ENCODE measurements at regions not wholly inside any gene's neighbourhood (a gene's known extent, or its start where the extent isn't known, plus 50 kb on each side); places are given as distances from the start of the nearest gene placed in this dataset.

DNA sequence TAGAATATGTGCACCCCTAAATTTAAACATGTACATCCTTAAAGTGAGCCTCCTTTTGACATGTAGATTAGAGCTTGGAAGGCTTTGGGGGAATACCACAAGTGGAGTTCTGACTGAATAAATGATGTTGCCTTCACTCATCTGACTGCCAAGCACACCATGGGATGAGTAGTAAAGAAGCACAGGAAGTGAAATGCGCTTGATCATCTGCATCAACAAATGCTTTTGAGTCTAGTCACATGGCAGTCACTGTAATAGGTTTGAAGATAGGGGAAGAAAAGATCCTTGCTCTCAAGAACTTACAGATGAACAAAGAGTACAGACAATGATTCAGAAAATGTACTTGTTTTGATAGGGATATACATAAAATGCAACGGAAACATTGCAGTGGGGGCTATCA, 62.0 kb upstream of the STARD4 start:
- Mint-ChIP-seq H3K36me3 (no peaks in the 10 kb centered on the region), H3K27ac (no peak overlapping the region), H3K4me1 (no peaks in the 10 kb centered on the region), H3K27me3 (no peaks in the 10 kb centered on the region), H3K4me3 (no peak overlapping the region), H3K9me3 (no peaks in the 10 kb centered on the region)
- no peak for DNase-seq
- CTCF ChIA-PET: no interaction called here

DNA sequence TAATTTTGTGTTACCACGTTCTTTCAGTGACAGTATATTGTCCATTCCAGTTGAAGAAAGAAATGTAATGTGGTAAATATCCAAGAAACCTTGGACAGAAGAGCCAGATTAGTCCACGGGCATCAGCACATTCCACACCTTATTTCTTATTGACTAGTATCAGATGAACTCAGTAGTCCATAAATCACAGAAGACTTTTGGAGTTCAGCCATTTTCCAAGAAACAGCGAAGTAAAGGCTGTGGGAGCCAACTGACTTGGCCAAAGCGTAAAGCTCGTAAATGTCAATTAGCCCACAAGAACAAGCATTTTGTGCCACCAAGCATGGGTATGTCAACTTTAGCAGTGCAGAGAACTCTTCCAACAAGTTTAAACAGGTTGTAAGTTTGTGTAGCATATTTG, 60.2 kb upstream of the STARD4 start:
- no peaks in the 10 kb centered on the region for H3K27me3 Mint-ChIP-seq
- H3K27ac Mint-ChIP-seq: no peak overlapping the region
- H3K9me3 Mint-ChIP-seq: peaks cover 1% of the 10 kb centered on the region
- H3K4me1 Mint-ChIP-seq: no peaks in the 10 kb centered on the region
- no peak for DNase-seq
- H3K36me3 Mint-ChIP-seq: no peaks in the 10 kb centered on the region
- H3K4me3 Mint-ChIP-seq: no peak overlapping the region
- CTCF ChIA-PET: no interaction called here

DNA sequence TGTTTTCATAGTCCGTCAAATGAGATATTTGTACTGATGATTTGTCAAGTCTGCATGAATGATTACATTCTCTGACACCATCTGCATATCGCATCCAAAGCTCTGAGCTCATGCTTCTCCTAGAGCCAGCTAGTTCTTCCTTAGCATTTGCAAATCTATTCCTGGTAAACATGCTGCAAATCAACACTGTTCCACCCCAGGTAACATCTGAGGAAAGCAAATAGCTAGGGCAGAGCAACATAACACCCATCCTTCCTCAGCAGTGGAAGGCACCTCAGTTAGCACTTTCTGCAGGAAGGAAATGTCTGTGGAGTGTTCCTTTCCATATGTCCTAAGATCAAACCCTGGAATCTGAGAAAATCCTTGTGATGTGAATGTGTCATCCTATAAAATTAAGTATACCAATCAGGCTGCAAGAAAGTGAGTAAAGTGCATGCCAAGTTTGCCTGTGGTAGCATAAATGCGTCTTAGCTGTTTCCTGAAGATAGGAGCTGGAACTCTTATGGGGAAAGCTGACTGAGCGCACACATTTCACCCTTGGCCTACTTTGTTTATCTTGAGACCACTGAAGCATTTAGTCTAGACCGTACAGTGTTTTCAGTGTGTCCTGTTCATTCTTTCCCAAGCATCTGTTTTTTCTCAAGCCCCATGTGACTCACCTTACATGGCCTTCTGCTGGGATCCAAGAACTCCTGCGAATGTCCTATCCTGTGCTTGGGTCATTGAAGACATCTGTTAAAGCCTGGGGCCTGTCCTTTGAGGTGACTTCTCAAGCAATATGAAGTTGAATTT, 50.9 kb upstream of the STARD4 start:
- DNase-seq: no peak
- Mint-ChIP-seq H3K4me3 (no peak overlapping the region), H3K36me3 (no peaks in the 10 kb centered on the region), H3K4me1 (no peaks in the 10 kb centered on the region), H3K27ac (no peak overlapping the region), H3K27me3 (peaks cover 3% of the 10 kb centered on the region), H3K9me3 (peaks cover 1% of the 10 kb centered on the region)
- CTCF ChIA-PET: interaction anchor here (1.1 to 1.2 kb wide), 2 partner anchors 13 to 32 kb away, joined by 4 to 5 read pairs; no protein-coding TSS in a partner anchor

DNA sequence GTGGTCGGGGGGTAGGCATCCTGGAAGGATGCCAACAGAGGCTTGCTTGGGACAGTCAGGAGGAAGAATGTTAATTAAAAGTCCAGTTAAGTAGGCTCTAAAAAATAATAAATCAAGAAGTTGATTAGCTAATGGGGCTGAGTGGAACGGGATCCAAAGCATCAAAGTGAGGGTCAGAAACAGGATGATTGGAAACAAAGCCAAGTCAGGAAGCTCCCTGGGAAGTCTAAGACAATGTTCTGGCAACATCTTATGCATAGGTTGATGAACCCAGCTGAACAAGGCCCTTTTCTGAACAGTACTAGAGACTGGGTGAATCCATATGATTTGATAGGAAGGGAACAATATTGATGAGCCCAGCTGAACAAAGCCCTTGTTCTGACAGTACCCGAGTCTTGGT, 50.2 kb upstream of the STARD4 start:
- CTCF ChIA-PET: interaction anchor here (1.1 to 1.2 kb wide), 2 partner anchors 12 to 31 kb away, joined by 4 to 5 read pairs; no protein-coding TSS in a partner anchor
- Mint-ChIP-seq H3K9me3 (no peaks in the 10 kb centered on the region), H3K4me3 (no peak overlapping the region), H3K27ac (no peak overlapping the region), H3K4me1 (no peaks in the 10 kb centered on the region), H3K36me3 (no peaks in the 10 kb centered on the region), H3K27me3 (peaks cover 3% of the 10 kb centered on the region)
- no peak for DNase-seq

Measured in activated naive CD4-positive, alpha-beta T cell treated with anti-CD3 and anti-CD28 coated beads, Interleukin-2, amount 10 ng/mL, durations not matched to agents 7 days and 5 days (primary cell).